NCI-H2171 treated with DMSO at 0.1 percent for 48 hours (cell line): ENCODE measurements at regions not wholly inside any gene's neighbourhood (a gene's known extent, or its start where the extent isn't known, plus 50 kb on each side); places are given as distances from the start of the nearest gene placed in this dataset.

Source experiments
- DNase-seq: peaks from one replicate; lab custom pipeline; 2025; lab: John Stamatoyannopoulos, UW

DNA sequence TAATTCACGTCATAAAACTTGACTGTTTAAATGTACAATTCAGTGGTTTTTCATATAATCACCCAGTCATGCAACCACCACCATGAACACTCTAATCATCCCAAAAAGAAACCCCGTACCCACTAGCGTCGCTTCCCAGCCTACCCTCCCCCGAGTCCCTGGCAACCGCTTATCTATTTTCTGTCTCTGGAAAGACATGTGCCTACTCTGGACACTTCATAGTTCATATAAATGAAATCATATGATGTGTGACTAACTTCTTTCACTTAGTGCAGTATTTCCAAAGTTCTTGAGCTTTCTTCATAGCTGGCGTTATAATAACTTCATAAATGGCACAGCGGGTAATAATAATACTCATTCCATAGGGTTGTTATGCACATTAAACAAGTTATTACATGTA is 215.2 kb downstream of the MYLK4 start:
- DNase-seq = no peak

GRCh38 chr6:2534406-2535042 is 216.2 kb downstream of the MYLK4 start:
- no peak for DNase-seq

DNA sequence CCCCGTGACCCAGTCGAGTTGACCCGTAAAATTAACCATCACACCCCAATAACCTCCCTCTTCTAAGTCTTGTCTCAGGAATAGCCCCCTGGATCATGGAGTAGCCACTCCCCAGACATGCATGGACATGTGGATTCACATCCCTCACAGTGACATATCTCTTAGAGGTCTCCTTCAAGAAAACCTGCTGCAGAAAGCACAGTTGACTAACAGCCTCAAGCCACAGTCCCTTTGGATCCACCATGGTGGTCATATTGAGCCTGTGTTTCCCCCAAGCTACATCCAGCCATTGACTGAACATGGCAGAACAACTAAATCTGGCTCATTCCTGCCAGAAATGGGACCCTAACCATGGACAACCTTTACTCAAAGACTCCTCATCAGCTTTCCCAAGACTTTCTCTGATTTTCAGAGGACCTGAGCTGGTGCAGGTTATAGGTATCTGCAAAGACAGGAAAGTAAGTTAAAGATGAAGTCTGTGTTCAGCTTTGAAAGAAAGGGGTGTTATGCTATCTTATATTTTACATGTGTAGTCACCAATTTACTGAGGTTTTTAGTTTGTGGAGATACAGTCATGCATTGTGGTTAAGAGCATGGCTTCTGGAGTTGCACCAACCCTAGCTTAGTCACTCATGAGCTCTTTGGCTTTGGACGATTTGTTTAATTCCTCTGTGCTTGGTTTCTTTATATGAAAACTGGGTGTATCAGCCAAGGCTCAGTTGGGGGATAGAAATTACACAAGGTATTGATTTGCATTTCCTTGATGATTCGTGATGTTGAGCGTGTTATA is 219.1 kb downstream of the MYLK4 start:
- DNase-seq = no peak

DNA sequence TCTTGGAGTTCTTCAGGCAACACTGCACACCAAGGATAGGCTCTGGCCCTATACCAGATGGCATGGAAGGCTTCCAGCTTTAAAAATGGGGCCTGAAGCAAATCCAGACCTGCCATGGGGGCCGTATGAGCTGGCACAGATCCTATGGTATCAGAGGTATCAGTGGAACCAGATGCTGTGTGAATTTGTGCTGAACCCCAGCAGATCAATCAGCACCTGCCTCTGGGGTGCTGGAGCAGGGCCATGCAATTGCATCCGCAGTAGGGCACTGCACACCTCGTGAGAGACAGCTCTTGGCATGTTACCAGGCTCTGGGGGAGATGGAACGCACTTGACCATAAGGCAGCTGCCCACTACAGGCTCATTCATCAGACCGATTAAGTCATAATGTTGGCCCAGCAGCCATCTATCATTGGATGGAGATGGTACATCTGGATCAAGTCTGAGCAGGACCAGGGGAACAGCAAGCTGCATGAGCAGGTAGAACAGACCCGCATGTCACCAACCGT is 221.5 kb downstream of the MYLK4 start:
- DNase-seq = peak; percentile 85

- DNase-seq = no peak
Observed at GRCh38 chr6:2528156-2528555, 222.6 kb downstream of the MYLK4 start.

DNA sequence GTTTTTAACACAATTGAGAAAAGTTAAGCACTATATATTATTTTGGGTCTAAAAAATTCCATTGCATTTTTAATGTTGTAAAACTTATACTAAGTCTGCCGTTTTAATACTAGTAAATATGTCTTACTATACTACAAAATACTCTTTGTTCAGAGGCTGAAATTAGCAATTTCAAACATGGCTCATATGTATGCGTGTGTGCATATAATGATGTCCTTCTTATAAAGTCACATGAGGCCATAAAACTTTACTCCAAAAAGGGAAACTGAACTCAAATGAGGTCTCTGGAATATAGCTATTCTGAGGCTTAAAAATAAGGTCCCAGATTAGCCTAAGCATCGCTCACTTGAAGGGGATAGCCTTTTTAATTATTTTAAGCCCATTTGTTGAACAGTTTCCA is 224.0 kb downstream of the MYLK4 start:
- DNase-seq = no peak

DNA sequence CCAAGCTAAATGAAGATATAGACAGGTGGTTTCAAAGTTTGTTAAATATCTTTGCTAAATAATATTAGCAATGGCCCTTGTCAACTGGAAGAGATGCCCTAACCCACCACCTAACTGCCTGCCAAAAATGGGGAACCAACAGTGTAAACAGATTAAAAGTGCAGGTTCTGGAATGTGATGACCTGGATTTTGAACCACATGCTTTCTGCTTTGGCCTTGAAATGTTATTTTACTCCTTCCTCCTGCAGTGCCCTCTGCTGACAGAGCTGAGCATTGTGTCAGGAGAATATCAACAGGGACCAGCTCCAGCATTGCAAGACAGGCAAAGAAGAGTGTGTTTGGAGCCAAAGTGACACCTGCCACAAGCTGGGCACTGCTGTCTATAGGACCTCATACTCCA is 226.6 kb downstream of the MYLK4 start:
- no peak for DNase-seq

- DNase-seq = peak; percentile 7
Observed at GRCh38 chr6:2523061-2523460, 227.7 kb downstream of the MYLK4 start.

- DNase-seq = no peak
Observed at GRCh38 chr6:2522521-2522920, 228.2 kb downstream of the MYLK4 start.

- no peak for DNase-seq
Observed at GRCh38 chr6:2517855-2518473, 232.8 kb downstream of the MYLK4 start.

DNA sequence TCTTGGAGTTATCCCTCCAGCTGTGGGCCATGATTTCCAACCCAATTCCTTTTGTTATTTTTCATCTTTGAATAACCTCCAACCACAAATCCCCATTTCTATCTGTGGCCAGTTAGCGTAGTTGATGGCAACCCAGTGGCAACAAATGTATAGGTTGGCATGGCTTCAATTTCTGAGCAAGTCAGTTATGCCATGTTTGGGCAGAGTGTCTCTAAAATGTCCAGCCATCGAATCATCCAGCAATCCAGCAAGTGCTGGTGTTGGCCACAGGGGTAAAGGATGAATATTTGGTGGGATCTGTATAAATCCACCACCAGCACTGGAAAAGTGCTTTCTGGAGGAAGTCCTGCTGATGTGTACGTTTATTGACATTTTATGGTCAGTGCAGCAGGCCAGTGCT is 233.3 kb downstream of the MYLK4 start:
- DNase-seq = no peak

DNA sequence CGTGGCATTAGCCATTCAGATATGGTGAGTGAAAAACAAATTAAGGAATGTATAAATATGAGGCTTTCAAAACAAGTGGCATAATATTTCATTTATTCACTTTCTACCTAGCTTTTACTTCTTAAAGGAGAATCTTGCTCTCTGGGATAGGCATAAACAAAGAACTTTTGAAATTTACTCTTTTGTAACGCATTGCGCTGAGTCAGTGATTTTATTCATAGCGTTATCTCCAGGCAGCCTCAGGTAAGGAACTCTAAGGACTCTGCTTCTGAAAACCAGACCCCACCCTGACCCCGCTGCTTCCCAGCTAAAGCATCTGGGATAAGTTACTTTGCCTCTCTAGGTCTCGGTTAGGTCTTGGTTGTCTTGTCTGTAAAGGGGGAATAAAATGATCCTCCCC is 234.7 kb downstream of the MYLK4 start:
- DNase-seq = no peak

DNA sequence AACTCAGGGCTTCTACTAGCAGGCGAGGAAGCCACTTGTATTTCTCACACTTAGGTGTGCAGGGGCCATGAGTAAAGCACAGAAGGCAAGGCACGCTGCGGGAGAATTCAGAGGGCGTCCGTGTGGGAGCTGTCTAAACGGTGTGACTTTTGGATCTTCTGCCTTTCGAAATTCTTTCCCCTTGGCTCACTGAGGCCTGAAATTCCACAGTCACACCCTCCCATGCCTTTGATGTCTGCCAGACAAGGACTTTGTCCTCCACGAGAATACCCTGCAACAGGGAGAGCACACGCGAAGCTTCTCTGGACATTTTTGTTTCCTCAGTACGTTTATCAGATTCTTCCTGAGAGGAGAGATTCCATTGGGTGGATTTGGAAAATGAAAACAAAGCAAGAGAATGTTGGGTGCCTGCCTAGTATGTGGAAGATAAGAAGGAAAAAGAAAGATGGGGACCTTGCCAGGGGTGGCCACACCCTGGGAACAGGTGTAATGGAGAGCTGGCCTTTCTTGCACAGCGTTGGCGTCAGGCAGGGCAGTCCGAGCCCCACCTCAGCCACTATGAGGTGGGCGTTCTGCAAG is 235.7 kb downstream of the MYLK4 start:
- no peak for DNase-seq

DNA sequence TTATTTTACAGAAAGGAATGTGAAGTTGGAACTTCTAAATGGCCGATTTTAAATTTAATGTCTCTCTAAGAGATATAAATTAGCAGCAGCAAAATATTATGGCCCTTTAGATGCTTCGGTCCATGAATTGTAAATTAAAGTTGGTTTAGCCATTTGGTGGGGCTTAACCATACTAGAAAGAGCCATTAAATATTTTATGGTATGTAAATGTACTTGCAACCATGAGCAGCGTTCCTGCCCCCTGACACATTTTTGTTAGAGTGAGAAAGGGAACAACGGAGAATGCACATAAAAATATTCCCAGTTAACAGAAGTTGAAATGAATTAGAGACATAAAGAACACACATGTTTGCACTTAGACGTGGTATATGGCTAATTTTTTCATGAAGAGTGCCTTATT is 237.9 kb downstream of the MYLK4 start:
- DNase-seq = no peak

- no peak for DNase-seq
Observed at GRCh38 chr6:2510316-2510715, 240.4 kb downstream of the MYLK4 start.

- no peak for DNase-seq
Observed at GRCh38 chr6:2509711-2510110, 241.0 kb downstream of the MYLK4 start.

DNA sequence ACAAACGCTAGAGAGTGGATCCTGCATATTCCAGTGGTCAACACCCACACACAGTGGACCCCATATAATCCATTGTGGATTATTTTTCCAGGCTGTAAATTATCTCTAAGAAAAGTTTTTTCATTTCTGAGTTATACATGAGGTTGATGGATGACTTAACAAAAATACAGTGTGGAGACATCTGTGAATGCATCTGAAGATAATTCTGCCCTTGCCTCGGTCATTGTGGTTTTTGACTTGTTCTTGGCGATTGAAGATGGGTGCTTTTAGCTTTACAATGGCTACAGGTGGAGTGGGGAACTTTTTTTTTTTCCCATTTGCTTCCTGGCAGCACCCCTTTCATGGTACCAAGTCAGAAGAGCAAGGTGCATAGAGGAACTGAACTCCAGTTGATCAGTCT is 242.7 kb downstream of the MYLK4 start:
- no peak for DNase-seq

DNA sequence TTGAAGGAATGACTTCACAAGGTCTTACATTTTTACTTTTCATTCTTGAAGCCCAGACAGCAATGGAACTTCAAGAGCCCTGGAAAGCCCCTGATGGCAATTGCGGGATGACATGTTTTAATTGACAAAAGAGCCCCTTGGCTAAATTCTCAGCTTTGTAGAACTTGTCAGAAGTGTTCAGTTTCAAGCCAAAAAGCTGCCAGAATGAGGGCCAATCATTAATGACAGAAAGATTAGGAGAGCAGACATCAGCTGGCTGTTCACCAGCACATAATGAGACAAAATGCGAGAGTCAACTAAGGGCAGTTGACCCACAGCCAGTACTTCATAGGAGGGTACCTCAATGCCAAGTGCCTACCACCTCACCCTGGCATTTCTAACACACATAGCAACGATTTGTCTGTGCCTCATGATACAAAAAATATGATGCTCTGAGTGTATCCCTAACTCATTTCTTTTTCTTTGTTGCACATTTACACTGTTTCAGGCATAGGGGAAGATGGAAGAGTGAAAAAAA is 243.1 kb downstream of the MYLK4 start:
- DNase-seq = no peak

DNA sequence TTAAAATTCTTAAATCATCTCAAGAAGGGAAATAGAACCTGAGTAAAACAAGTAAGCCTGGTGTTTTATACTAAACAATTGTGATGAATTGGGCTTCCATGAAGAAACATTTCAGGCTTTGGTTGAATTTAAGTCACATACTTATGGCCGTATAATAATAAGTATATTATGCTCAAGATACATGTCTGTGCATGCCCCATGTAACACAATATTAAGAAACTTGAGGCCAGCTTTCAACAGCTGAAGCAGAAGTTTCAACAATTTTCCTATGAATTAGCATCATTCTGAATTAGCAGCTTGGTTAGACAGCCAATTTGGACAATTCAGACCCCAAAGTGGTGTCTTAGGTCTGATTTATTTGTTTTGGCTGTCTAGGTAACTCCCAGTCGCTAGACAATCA is 243.7 kb downstream of the MYLK4 start:
- no peak for DNase-seq

DNA sequence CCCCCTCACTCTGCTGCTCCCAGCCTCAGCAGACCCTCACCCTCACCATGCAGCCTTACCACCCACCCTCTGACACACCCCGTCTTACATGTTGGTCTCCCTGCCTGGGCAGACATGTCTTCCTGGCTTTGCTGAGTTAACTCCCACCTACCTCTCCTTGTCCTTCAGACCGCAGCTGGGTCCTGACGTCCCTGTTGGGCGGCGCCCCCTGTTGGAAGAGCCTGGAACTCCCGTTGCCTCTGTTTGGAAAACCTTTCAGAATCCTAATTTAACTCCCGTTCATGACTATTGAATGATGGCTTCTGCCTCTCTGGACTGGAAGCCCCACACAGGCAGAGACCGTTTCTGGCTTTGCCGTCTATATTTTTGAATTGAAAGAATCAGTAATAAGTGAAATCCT is 245.1 kb downstream of the MYLK4 start:
- DNase-seq = no peak

- DNase-seq = no peak
Observed at GRCh38 chr6:2504495-2505064, 246.1 kb downstream of the MYLK4 start.

- DNase-seq = no peak
Observed at GRCh38 chr6:2503816-2504494, 246.8 kb downstream of the MYLK4 start.
